NOMO-1 treated with dmso at 0.1 percent for 144 hours (cell line): ENCODE measurements at regions not wholly inside any gene's neighbourhood (a gene's known extent, or its start where the extent isn't known, plus 50 kb on each side); places are given as distances from the start of the nearest gene placed in this dataset.

Source experiments
- DNase-seq: peaks from one replicate; lab custom pipeline; 2025; ENCODE audit not compliant: unreplicated experiment; lab: John Stamatoyannopoulos, UW

DNA sequence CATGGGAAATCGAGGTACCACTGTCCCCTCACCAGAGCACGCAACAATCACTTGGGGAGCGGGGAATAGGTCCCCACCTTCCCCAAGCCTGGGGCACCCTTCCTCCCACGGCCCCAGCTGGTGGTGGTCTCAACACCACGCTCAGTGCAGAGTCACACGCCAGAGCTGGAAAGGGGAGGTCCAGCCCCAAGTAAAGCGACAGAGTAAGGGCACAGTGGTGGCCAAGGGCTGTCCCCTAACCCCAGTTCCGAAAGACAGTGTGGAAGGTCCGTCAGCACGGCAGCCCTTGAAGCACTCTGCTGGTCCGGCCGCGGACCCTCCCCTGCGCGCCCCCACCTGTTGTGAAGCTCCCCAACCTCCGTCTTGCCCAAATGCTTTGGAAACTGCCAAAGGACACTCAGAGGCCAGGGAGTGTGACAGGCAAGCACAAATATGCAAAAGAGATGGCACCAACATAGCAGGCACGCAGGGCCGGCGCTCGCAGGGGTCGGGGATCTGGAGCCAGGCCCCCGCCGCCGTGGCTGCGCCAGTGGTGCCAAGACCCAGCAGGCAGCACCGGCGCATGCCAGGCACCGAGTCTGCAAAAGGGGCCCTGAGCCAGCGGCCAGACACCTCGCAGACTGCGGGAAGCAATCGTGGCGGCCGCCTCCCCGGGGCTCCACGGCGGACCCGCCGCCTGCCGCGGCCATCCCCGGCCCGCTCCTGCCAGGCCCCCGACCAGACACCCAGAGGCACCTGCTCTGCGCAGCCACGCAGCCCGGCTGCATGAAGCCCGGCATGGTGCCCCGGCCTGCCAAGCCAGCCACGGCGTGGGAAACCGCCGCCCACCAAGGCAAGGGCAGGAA, 51.6 kb upstream of the SRRM3 start:
- DNase-seq, result no peak
